GM04503 (cell line): ENCODE measurements at regions not wholly inside any gene's neighbourhood (a gene's known extent, or its start where the extent isn't known, plus 50 kb on each side); places are given as distances from the start of the nearest gene placed in this dataset.
"Not testable (repeated sequence)": the region's sequence is repeated elsewhere in the genome, so short reads cannot be mapped to it uniquely, and the experiment has no call there.

Experiments used
- DNase-seq: peaks from one replicate; pipeline ENCODE4 v3.0.0-alpha.2; 2012; ENCODE audit warnings: low read depth

DNA sequence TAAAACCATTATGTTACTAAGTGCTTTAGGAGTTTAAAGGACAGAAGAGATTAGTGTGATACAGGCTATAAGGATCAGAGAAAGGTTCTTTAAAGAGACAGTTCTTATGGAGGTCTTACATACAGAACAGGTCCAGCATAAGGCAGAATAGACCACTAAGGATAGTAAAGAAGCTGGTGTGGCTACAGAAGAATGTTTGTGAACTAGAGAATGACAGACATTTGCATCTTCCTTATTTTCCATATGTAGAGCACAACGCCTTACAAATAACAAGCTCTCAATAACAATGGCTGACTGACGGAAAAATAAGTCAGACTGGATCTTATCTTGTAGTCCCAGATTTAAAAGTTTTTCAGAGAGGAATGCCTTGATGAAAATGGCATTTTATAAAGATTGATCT lies 95.6 kb upstream of the NOTCH2NLA start:
- not testable (repeated sequence) for DNase-seq

DNA sequence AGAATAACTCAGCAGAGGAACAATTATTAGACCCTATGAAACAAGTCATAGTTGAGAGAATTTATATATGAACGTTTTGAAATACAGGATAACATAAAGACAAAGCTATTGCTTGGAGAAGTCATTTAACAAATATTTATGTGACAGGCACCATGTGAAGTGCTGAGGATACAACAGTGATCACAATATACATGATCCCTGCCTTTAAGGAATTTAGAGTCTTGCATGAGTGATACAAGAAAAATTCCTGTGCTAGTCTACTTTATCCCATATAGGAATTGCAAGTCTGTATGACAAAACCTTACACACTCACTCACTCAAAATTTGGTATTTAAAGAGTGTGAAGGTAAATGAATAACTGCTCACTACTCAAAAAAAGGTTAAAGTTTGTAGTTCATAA lies 94.5 kb upstream of the NOTCH2NLA start:
- not testable (repeated sequence) for DNase-seq

DNA sequence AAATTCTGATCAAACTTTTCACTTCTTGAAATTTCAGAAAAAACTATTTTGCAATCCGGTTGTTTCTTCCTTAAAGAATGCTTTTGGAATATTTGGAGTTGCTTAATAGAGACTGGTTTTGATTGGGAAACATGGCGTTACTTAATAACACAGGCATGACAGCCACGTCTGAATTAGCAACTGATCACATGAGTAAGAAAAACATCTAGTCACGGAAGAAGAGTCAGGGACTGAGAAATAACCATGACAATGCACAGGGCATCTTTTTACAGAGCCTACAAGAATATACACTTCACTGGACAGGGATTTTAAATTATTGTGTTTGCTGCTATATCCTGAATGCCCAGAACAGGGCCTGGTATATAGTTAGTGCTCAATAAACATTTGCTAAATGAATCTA lies 94.1 kb upstream of the NOTCH2NLA start:
- not testable (repeated sequence) for DNase-seq

DNA sequence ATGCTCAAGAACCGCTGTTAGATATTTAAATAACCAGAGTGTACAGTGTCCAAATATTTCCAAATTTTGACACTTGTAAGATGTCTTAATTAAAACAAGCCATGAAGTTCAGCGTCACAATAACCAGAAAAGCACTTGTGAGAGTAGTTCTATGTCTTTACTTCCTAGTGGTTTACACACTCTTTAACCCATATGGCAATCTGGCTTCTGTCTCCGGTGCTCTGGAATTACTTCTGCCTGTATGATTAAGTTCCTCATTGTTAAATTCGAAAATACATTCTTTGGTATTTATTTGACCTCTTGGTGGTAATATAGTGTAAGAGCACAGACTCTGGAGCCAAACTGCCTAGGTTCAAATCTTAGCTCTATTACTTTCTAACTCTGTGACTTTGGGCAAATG lies 89.9 kb upstream of the NOTCH2NLA start:
- DNase-seq: not testable (repeated sequence)

DNA sequence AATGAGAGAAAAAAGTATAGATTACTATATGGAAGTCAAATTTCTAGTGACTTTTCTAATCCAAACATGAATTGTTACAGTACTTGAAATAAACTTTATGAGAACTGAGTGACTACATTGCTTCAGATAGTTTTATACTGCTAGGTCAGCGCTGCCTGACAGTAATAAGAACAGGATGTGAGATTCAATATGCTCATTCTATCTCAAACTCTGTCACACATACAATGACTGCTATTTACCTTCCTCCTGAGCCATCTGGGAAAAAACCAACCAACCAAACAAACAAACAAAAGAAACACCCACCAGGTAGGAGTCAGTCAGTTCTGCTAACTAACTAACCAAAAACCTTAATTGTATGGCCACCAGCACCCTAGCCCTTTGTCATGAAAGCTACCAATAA lies 89.0 kb upstream of the NOTCH2NLA start:
- DNase-seq: not testable (repeated sequence)

DNA sequence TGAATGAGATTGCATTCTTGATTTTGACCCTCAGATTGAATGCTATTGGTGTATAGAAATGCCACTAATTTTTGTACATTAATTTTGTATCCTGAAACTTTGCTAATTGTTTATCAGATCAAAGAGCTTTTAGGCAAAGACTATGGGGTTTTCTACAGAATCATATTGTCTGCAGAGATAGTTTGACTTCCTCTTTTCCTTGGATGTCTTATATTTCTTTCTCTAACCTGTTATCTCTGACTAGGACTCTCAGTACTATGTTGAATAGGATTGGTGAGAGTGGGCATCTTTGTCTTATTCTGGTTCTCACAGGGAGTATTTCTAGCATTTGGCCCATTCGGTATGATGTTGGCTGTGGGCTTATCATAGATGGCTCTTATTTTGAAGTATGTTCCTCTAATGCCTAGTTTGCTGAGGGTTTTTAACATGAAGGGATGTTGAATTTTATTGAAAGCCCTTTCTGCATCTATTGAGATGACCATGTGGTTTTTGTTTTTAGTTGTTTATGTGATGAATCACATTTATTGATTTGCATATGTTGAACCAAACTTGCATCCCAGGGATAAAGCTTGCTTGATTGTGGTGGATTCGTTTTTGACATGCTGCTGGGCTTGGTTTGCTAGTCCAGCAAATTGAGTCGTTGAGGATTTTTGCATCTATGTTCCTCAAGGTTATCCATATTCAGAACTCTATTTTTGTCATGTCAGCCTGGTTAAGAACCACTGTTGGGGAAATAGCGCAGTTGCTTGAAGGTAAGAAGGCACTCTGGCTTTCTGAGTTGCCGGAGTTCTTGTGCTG lies 85.8 kb upstream of the NOTCH2NLA start:
- not testable (repeated sequence) for DNase-seq

DNA sequence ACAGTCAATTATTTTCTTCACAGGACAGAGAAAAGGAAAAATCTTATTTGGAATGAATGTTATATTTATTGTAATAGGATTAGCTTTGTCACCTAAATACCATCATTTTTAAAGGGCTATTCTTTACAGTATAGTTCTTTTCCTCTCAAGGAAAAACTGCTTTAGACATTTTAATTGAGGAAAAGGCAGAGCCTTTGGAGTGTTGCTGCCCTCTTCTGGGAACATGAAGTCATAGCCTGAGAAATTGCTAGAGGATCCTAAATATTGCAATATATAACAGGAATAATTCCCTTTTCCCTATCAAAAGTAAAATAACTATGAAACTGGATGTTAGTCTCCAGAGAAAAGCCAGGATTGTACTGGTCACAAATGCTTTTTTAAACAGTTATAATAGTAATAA lies 81.8 kb upstream of the NOTCH2NLA start:
- not testable (repeated sequence) for DNase-seq

DNA sequence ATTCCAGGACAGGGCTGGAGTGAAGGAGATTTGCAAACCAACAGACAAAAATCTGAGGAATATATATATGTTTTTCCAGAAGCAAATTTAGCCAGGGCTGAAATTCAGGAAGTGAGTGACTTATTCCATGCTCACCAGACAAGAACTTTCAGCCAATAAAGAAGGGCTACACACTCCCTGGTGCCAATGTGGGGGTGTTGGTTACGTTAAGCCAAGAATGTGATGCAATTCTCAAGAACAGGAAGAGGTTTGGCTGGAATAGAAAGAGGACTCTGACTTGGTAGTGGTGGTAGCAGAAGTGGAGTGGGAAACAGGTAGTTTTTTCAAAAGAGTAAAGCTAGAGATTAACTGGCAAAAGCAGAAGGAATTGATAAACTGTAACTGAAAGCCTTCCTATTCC lies 80.6 kb upstream of the NOTCH2NLA start:
- not testable (repeated sequence) for DNase-seq

DNA sequence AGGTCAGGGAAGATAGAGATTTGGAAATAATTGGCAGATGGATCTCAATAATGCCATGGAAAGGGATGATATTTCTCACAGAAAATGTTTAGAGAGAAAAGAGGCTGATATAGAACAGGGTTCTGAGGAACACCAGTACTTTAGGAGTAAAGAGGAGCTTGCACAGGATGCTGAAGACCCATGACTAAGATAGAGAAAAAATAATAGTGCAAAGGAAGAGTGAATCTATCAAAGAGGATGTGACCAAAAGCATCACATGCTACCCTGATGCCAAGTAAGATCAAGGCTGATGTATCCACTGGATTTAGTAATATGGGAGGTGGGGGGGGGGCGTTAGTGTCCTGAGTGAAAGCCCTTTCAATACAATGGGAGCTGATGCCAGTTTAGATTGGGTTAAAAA lies 80.1 kb upstream of the NOTCH2NLA start:
- DNase-seq: not testable (repeated sequence)

DNA sequence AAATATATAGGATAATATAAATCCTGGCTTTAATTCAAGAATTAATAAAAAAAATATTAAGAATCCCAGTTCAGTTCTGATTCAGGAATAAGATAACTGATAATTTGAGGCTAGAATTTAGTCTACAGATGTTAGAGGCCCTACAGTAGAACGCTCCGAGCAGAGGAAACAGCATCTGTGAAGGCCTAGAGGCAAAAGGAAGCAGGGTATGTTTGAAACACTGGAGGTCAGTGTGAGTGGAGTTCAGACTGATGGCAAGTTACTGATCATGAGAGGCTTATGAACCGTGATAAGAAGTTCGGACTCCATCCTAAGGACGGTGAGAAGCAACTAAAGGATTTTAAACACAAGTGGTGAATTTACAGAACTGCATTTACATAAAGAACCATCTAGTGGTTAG lies 79.3 kb upstream of the NOTCH2NLA start:
- DNase-seq: not testable (repeated sequence)

DNA sequence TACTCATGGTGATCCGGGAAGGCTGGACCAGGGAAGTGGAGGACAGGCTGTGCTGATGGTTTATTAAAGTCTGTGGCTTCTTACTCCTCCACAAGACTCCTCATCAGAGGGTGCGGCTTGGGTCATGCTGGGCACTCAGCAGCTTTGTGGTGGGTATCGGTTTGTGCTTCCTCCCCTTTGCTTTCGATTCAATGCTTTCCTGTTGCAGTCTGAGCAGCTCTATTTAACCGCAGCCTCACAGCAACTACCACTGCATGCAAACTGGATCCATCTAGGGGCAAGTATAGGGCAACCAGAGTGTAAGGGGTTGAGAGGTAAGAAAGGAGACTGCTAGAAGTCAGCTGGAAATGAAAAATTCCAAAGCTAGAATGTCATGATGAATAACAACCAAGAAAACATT lies 78.8 kb upstream of the NOTCH2NLA start:
- not testable (repeated sequence) for DNase-seq

DNA sequence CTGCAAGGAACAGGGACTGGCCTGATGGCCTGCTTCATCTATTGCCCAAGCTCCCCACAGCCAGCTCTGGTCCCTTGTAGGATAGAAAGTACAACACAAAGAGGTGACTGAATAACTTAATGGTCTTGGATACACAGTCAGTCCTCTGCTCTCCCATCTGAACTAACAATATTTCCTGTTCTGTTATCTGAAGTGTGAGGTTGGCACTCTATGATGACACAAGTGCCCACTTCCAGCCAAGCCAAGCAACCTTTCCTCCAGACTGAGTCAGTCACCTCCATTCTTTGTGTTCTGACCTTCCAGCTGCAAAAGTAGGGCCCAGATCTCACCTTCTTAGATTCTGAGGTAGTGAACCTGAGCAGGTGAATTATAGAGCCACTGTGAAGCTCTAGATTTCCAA lies 77.8 kb upstream of the NOTCH2NLA start:
- DNase-seq: not testable (repeated sequence)

DNA sequence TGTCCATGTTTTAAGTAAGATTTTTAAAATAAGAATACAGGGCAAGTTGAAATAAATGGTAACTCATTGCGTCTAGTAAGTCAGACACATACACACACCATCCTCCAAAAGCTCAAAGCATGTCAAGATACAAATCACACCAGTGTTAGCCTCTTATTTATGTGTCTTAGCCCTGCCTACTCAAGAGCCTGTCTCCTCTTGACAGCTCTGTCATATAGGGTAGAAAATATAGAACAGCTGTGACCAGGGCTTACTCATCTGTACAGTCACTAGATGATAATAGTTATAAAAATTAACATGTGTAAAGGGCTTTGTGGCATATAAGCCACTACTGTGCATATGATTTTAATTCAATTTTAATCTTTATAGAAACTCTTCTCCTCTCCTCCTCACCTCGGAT lies 76.6 kb upstream of the NOTCH2NLA start:
- DNase-seq: not testable (repeated sequence)

DNA sequence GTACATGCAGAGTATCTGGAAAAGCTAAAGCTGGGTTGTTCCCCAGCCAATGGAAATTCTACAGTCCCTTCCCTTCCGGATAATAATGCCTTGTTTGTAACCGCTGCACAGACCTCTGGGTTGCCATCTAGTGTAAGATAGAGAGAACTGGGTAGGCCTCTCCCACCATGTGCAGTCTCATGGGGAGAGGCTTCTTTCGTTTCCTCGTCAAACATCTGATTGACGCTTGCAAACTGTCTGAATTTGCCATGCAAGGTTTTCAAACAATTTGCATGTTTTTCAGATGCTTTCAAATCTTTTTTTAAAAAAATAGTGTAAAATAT lies 69.7 kb upstream of the NOTCH2NLA start:
- DNase-seq: not testable (repeated sequence)

DNA sequence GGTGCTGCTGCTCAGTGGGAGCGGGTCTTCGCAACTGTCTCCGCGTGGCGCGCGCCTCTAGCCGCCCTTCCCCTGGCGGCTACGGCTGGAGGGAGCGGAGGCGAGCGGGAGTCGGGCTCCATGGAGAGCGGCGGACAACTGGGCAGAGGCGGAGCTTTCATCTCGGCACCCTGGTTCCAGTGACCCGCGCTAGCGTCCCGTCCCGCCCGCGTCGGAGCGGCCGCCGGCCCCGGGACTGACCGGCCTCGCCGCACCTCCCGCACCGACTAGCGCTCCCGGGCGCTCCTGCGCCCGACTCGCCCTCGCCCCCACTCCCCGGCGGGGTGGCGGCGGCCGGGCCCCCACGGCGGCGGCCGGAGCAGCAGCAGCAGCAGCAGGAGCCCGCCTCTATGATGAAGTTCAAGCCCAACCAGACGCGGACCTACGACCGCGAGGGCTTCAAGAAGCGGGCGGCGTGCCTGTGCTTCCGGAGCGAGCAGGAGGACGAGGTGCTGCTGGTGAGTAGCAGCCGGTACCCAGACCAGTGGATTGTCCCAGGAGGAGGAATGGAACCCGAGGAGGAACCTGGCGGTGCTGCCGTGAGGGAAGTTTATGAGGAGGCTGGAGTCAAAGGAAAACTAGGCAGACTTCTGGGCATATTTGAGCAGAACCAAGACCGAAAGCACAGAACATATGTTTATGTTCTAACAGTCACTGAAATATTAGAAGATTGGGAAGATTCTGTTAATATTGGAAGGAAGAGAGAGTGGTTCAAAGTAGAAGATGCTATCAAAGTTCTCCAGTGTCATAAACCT lies 69.2 kb upstream of the NOTCH2NLA start:
- not testable (repeated sequence) for DNase-seq

DNA sequence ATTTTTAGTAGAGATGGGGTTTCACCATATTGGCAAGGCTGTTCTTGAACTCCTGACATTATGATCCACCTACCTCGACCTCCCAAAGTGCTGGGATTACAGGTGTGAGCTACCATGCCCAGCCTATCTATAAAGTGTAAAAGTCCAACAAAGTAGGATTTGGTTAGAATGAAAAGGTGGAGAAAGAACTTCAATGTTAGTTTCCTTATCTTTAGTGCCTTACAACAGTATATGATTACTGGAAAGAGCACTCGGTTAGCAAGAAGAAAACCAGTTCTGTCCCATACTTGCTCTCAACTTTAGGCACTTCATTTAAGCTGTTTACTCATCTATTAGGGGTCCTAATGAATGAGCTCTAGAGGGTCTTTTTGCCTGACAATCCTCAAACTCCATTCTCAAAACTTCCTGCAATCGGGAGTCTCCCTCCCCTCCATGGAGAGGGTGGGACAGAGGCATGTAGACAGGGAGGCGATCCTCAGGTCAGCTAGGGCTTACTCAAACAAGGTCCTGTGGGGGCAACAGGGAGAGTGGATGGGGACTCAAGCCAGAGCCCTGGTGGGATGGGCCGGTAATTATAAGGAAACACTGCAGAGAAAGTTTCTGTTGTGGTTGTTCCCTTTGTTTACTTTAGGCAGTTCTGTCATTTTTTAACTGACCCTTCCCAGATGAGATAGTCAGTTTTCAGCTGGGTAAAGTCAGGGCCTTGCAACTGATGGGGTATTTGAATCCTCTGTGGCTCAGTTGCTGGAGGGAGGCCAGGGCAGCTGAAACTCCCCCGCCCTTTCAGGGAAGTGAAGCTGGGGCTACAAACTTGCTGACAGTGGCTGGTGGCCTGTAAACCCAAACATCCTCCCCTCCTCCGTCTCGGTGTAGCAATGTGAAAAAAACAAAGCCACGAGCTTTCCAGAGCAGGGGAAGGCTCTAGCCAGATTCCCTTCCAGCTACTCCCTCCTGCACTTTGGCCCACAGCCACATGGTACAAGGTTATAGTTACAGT lies 64.4 kb upstream of the NOTCH2NLA start:
- DNase-seq: not testable (repeated sequence)

DNA sequence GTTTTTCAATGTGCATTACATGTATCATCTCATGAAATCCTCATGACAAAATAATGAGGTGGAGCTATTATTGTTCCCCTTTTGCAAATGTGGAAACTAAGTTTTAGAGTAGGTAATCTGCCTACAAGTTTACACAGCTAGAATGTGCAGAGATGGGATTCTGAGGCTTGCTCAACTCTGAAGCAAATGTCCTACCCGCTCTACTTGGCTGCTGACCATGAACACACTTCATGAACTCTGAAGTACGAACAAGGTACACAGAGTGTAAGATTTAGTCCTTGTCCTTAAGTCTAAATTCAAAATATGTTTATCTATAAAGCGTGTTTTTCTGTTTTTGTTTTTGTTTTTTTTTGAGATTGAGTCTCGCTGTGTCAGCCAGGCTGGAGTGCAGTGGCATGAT lies 63.6 kb upstream of the NOTCH2NLA start:
- not testable (repeated sequence) for DNase-seq

DNA sequence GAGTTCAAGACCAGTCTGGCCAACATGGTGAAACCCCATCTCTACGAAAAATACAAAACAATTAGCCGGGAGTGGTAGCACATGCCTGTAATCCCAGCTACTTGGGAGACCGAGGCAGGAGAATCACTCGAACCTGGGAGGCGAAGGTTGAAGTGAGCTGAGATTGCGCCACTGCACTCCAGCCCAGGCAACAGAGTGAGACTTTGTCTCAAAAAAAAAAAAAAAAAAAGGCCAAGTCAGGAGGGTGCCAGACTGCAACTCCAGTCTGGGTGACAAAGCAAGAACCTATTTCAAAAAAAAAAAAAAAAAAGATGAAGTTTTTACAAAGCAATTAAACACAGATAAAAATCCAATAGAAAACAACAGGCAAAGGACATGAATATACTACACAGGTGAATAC lies 59.1 kb upstream of the NOTCH2NLA start:
- not testable (repeated sequence) for DNase-seq

DNA sequence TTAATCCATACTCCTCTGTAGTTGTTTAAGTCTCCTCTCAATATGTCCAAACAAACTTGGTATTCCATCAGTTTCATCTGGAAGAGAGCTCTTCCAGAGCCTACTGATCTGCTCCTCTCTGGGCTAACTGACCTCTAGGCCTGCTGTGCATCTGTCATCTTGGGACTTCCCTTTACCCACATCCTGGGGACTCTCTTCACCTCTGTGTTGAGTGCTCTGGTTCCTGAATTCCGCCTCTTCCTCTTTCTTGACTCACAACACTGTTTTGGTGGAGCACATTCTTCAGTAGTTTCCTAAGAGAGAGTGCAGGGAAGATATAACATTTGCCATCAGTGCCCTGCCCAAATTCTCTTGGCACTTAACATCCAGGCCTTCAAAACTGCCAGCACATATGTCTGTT lies 55.9 kb upstream of the NOTCH2NLA start:
- not testable (repeated sequence) for DNase-seq

DNA sequence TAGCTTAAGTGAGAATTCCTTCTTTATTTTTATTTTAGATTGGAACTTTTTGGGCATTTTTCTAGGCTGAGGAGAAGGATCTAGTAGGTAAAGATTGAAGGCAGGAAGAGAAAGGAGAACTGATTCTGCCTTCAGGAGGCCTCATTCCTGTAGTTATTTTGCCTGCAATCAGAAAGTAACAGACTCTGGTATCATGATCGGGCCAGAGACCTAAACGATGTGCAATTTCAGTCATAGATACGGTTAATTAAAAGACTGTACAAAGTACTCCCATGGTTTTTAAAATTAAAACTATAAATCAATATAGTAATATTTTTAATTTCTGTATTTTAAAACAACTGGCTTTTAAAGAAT lies 54.7 kb upstream of the NOTCH2NLA start:
- DNase-seq: not testable (repeated sequence)

DNA sequence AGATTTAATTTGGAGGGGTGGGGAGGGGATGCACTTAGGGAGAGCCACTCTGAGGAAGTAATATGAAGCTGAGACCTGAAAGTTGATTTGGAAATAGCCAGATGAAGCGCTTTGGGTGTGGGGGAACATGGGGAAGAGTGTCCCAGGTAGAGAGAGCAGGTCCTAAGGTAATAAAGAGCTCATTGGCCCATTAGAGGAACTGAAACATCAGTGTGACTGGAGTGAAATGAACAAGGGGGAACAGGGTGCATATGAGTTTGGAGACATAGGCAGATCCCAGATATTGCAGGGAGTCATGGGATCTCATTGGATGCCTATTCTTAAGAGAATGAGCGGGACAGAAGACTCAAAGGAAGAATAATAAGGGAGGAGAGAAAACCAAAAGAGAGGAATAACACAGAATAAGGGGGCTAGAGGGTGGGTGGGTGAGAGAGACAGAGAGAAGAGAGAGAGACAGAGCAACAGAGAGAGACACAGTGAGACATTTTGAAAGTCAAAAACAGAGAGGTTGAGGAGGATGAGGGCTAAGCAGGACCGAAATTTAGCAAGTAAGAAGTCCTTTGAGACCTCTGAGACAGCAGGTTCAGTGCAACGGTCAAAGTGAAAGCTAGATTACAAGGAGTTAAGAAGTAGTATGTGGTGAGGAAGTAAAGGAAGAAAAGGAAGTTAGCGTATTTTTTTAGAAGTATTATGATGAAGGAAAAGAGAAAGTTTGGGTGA lies 54.1 kb upstream of the NOTCH2NLA start:
- not testable (repeated sequence) for DNase-seq
